Activated T-cell treated with anti-CD3 and anti-CD28 coated beads, Interleukin-2, amount 50 U/mL, for 48 hours (primary cell): ENCODE measurements at regions not wholly inside any gene's neighbourhood (a gene's known extent, or its start where the extent isn't known, plus 50 kb on each side); places are given as distances from the start of the nearest gene placed in this dataset.
"Not testable (repeated sequence)": the region's sequence is repeated elsewhere in the genome, so short reads cannot be mapped to it uniquely, and the experiment has no call there.

Experiments used
- DNase-seq, 2 experiments: peaks; one replicate each; pipeline ENCODE4 v3.0.0-alpha.2; 2020

DNA sequence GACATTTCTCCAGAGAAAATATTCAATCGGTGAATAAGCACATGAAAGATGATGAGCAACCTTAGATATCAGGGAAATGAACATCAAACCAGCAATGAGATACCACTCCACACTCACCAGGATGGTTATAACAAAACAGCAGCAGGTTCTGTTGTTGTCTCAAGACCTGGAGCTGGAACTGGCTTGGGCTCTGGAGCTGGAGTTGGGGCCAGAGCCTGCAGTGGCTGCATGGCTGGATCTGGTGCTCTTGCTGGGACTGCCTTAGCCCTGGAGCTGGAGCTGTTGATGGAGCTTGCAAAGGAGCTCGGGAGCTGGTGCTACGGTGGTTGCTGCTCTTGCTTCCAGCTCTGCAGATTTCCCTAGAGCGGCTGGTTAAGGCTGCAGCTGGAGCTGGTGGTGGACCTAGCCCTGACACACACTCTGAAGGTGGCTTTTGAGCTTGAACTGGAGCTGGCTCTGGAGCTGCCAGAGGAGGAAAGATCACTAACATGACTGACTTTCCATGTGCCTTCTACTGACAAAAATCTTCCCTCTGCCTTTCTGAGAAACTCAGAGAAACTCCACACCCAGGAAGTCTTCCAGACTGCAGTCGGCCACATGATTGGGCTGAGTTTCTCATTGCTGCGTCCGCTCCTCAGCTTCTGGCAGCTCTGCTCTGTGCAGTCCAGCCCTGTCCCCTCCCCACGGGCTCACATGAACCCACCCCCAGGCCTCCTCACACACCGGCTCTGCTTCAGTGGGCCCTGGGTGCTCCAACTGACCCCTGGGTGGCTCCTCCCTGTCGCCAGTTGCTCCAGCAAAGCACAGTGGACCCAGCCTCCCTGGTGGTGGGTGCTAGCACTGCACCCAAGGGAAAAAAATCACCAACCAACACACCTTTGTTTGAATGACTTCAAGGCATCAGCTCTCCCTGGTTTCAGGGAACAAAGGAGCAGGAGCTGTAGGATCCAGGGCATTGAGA, 139.1 kb upstream of the FMN2 start:
- peak; percentile 23 to 33 for DNase-seq

GRCh38 chr1:239954836-239955235, 136.8 kb upstream of the FMN2 start:
- DNase-seq = no peak

- no peak for DNase-seq
These were observed 136.3 kb upstream of the FMN2 start for GRCh38 chr1:239955431-239955830.

DNA sequence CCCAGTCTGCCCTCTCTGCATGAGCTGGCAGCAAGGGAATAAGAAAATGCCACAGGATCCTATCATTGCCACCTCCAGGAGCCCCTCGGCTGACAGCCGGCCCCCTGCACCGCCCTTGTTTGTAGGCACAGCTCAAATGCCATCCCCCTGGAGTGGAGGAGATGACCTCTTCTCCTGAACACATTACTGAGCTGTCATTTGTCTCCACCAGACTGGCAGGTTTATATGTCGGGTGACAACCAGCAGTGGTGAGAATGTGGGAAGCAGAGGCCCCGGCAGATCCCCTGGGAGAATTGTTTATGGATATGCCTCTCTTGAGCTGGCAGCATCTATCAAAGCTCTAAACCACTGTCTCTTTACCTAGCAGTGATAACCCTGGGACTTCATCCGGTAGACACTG, 135.4 kb upstream of the FMN2 start:
- no peak for DNase-seq

GRCh38 chr1:239958063-239958462, 133.6 kb upstream of the FMN2 start:
- DNase-seq = no peak

DNA sequence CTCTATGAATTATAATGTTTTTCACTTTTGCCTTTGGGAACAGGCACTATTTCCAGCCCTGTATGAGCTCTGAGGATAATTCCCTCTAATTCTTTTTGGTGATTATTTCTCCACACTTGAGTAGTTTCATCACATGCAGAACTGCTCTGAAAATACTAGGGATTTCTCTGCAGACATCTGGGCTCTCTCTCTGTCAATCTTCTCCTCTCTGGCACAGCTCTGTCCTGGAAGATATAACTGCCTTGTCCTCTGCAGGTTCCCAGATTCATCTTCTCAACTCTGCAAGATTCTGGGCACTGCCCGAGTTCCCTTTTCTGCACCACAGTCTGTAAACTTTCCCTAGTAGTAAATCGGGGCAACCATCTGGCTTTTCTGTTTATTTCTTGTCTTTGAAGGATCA, 131.3 kb upstream of the FMN2 start:
- no peak for DNase-seq

- DNase-seq = no peak
These were observed 127.8 kb upstream of the FMN2 start for GRCh38 chr1:239963856-239964255.

- DNase-seq = peak; percentile 55 to 58
These were observed 115.3 kb upstream of the FMN2 start for GRCh38 chr1:239976130-239976968.

GRCh38 chr1:239977416-239977815, 114.3 kb upstream of the FMN2 start:
- no peak for DNase-seq

DNA sequence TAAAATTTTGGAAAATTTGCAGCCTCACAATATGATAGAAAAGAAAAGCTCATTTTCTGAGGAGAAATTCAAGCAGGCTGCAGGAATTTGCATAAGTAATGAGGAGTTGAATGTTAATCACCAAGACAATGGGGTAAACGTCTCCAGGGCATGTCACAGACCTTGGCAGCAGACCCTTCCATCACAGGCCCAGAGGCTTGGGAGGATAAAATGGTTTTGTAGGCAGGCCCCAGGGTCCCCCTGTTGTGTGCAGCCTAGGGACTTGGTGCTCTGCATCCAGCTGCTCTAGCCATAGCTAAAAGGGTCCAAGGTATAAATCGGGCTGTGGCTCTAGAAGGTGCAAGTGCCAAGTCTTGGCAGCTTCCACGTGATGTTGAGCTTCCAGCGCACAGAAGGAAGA, 112.2 kb upstream of the FMN2 start:
- DNase-seq = no peak

- DNase-seq = no peak
These were observed 108.9 kb upstream of the FMN2 start for GRCh38 chr1:239982762-239983161.

- no peak for DNase-seq
These were observed 106.6 kb upstream of the FMN2 start for GRCh38 chr1:239985044-239985443.

DNA sequence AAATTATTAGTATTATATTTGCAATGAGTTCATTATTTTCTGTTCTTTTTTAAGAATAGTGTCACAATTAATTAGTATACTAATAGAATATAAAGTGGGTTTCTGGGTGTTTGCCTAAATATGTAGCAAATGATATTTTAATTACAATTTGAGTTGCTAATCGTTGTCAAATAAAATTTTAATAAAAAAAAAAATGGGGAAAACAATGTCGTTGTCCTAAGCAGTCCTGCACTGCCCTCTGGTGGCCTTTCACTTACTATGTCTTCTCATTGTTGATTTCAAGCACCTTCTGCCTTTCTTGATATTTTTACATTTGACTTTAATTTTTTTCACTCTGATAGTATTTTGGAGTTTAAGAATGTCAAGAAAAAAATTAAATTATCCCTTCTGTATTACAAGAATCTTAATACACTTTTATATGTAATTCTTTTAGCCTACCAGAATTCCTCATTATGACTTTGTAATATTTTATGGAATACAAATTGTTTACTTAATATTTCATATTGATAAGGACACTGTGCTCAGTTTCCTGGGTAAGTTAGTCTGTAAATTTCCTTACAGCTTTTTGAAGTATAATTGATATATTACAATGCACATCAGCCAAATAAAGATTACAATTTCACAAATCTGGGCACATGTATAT, 104.5 kb upstream of the FMN2 start:
- DNase-seq = peak; percentile 20 to 25

DNA sequence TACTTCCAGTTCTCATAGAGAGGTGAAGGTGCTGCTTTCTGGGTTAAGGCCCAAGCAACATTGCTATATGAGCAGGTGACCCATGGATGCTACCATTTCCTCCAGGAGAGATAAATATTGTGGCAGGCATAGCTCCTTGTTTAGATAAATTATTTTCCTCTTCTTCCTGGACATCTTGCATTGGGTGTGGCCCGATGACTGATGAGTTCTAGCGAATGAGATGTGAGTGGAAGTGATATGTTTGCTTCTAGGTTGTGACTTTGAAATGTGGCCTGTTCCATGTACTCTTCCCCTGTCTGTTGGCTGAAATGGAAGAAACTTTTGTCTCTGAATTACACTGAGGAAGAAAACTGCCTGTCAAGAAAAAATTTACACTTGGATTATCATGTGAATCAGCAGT, 101.7 kb upstream of the FMN2 start:
- no peak for DNase-seq

DNA sequence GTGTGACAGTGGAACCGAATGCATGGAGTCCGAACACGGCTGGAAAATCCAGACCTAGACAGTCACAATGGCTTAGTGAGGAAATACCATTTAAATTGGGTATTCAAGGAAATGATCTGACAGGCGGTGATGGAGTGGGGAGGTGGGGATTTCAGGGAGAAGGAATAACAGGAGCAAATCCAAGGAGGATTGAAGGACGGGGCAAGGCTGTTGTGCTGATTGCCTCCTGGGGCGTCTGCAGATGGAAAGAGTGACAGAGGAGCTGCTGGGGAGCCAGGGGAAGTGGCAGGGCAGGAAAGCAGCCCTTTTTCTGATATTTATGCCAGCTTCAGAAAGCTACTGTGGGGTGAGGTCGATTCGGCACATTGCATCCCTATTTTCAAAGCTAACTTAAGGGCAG, 99.1 kb upstream of the FMN2 start:
- not testable (repeated sequence) for DNase-seq

DNA sequence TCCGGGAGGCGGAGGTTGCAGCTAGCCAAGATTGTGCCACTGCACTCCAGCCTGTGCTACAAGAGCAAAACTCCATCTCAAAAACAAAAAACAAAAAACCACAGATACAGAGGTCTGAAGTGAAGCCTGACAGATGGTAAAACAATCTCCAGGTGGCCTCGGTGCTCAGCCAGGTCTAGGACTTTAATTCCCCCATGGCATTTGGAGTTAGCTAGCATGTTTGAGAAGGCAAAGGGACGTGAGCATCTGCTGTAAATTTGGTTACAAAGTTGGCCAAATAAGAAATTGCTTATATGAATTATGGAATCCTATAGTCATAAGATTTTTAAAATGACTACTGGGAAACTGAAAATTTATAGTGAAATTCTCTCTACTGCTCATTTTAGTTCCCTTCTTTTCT, 98.3 kb upstream of the FMN2 start:
- DNase-seq = no peak

- no peak for DNase-seq
These were observed 96.4 kb upstream of the FMN2 start for GRCh38 chr1:239995281-239995680.

- DNase-seq = no peak
These were observed 94.5 kb upstream of the FMN2 start for GRCh38 chr1:239997160-239997514.

DNA sequence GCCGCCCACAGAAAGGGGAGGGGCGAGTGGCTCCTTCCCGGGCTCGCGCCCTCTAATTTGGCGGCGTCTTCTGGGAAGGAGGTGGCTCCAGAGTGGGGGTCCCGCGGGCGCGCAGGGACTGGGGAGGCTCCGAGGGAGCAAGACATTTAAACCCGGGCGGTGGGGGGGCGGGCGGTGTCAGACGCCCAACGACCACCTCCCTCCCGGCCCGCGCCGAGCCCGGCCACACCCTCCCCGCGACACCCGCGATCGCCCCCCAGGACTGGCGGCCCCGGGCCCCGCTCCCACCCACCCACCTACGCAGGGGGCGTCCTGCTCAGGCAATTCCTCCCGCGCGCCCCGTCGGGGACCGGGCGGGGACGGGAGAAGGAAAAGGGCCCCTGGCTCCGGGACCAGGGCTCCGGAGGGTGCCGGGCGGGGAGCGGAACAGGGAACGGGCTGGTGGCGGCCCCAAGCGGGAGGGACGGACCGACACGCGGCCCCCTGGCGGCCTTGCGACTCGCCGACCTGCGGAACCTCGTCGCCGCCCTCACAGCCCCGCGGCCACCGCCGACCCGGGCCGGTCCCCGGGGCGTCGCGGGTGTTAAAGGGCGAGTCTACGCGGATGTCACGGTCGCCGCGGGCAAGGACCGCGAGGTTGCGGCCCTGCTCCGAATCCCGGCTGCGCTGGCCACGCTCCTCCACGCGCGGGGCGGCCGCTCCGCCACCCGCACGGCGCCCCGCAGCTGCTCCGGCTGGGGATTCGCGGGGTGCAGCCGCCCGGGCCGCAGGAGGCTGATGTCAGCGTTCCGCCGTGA, 94.0 kb upstream of the FMN2 start:
- DNase-seq = peak in 1 of 2 experiments; percentile 32

- DNase-seq = no peak
These were observed 93.4 kb upstream of the FMN2 start for GRCh38 chr1:239998312-239998649.

- no peak for DNase-seq
These were observed 92.5 kb upstream of the FMN2 start for GRCh38 chr1:239999170-239999569.

DNA sequence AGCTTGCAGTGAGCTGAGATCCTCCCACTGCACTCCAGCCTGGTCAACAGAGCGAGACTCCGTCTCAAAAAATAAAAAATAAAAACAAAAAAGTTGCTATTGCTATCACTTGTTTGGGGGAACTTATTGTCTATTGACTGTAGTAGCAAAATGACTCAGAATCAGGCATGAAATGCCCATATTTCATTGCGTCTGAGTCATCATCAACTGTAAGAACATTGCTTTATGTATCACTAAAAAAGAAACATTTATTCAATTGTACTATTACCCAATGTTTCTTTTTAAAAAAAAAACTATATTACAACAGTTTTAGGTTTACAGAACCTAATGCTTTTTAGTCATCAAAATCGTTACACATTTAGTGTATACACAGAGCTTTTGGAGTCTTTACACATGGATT, 91.0 kb upstream of the FMN2 start:
- DNase-seq = no peak
